Suprapubic skin (tissue), 4 donors: ENCODE measurements at regions not wholly inside any gene's neighbourhood (a gene's known extent, or its start where the extent isn't known, plus 50 kb on each side); places are given as distances from the start of the nearest gene placed in this dataset.
A peak's percentile ranks its signal among the peaks of the same experiment; 100 is the strongest.

Experiments
- DNase-seq, 2 donors: peaks; one replicate each; pipeline ENCODE4 v3.0.0-alpha.2; 2019; ENCODE audit warnings: low spot score in 2 of 2
- H3K27ac ChIP-seq: fragments of 200-600 bp; sonication (generic); one replicate; pipeline ENCODE4 v1.5.1; 2019
- H3K27me3 ChIP-seq: fragments of 200-600 bp; sonication (generic); one replicate; pipeline ENCODE4 v1.5.1; 2019
- H3K36me3 ChIP-seq: fragments of 200-600 bp; sonication (generic); one replicate; pipeline ENCODE4 v1.5.1; 2019
- H3K4me1 ChIP-seq: fragments of 200-600 bp; sonication (generic); one replicate; pipeline ENCODE4 v1.5.1; 2019
- H3K4me3 ChIP-seq: fragments of 200-600 bp; sonication (generic); one replicate; pipeline ENCODE4 v1.5.1; 2019; ENCODE audit warnings: mild to moderate bottlenecking
- H3K9me3 ChIP-seq: fragments of 200-600 bp; sonication (generic); one replicate; pipeline ENCODE4 v1.5.1; 2019
- CTCF ChIP-seq, 2 donors: fragments of 200-600 bp in 1 of 2; fragments of 450-650 bp in 1 of 2; sonication (generic) in 1 of 2; IDR thresholded peaks; one replicate each; pipeline ENCODE4 v1.5.1; 2016 to 2019; ENCODE audit warnings: antibody characterized with exemption in 2 of 2, mild to moderate bottlenecking in 1 of 2, moderate library complexity in 1 of 2
- EP300 ChIP-seq: sonication (generic); formaldehyde crosslinking; IDR thresholded peaks from one replicate; pipeline ENCODE4 v1.6.1; 2017; ENCODE audit warnings: antibody characterized with exemption
- POLR2A ChIP-seq, 2 donors: fragments of 450-650 bp; IDR thresholded peaks; one replicate each; pipeline ENCODE4 v1.6.1; 2017; ENCODE audit warnings: antibody characterized with exemption in 2 of 2, mild to moderate bottlenecking in 2 of 2, moderate library complexity in 2 of 2
- POLR2AphosphoS5 ChIP-seq, 3 donors: sonication (generic); formaldehyde crosslinking; IDR thresholded peaks; one replicate each; pipeline ENCODE4 v1.6.1; 2017; ENCODE audit warnings: antibody characterized with exemption in 3 of 3
- WGBS: methylation state at CpG from one replicate; pipeline ENCODE4 v1.1.5; 2018; 5-methylcytosine and 5-hydroxymethylcytosine counted together

GRCh38 chr10:52895059-52895458 lies 122.5 kb upstream of the MBL2 start:
- Histone ChIP-seq H3K36me3 (no peaks in the 10 kb centered on the region), H3K27ac (no peak overlapping the region), H3K9me3 (no peaks in the 10 kb centered on the region), H3K4me3 (no peak overlapping the region), H3K4me1 (no peaks in the 10 kb centered on the region), H3K27me3 (no peaks in the 10 kb centered on the region)
- TF ChIP-seq EP300 (no peak), POLR2AphosphoS5 (IDR thresholded peaks at IDR 0.05) (no peak), CTCF (IDR thresholded peaks at IDR 0.05) (no peak), POLR2A (IDR thresholded peaks at IDR 0.05) (no peak)
- DNase-seq: no peak

GRCh38 chr10:52890281-52890680 lies 117.7 kb upstream of the MBL2 start:
- no peak for DNase-seq
- no peak overlapping the region for H3K4me3 ChIP-seq
- no peaks in the 10 kb centered on the region for H3K4me1 ChIP-seq
- no peak for TF ChIP-seq POLR2A (IDR thresholded peaks at IDR 0.05)
- TF ChIP-seq CTCF (IDR thresholded peaks at IDR 0.05): no peak
- no peak for TF ChIP-seq POLR2AphosphoS5 (IDR thresholded peaks at IDR 0.05)
- no peak for TF ChIP-seq EP300
- H3K36me3 ChIP-seq: no peaks in the 10 kb centered on the region
- peaks cover 3% of the 10 kb centered on the region for H3K27me3 ChIP-seq
- no peak overlapping the region for H3K27ac ChIP-seq
- WGBS: 100% methylated on average over 3 of the region's 17 CpGs
- H3K9me3 ChIP-seq: no peaks in the 10 kb centered on the region

DNA sequence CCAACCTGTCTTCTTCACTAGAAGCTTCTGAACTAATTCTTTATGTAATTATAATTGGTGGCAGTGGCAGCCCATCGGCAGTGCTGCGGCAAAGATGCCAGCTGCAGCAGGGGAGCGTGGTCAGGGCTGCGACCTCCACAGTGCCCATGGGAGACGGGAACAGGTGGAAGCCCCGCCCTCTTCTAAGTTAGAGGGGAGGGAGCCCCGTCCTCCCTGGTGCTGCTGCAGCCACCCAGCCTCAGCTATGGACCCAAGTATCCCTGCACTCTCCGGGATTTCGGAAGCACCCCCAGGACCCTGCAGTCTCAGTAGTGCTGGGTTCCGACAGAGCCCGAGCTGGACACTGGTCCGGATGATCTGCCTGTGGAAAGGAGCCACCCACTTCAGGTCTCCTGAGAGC lies 117.0 kb upstream of the MBL2 start:
- 92% methylated on average over 12 of the region's 12 CpGs for WGBS

DNA sequence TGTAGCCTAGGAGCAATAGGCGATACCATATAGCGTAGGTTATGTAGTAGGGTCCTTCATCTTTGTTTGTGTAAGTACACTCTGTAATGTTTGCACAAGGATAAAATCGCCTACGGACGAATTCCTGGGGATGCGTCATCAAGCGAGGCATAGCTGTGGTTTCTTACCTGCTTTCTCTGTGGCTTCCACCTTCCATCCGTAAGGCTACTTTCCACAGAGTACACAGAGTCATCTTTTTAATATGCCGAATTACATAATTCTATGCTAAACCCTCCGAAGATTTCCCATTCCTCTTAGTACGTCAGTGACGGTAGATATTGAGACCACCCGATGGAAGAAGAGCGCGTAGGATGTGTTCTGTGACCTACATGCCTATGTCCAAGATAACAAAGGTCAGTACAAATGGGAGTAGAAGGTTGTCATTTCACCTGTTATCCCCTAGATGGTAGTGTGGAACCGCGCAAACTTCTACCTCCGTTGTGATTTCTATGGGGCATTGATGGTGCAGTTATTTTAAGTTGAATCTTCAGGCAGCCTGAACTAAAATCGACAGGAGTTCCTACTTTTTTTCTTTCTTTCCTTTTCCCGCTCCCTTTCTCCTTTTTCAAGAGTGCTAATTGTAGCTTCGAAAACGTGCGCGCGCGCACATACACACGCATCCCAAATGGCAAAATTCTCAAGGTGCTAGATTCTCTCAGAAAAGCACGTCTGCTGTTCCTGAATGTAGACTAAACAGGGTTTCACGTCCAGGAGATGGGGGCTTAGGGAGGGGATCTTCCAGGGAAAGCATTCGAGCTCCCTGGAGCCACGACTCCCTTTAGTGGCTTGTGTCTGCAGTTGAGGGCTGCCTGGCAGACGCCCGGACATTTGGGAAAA lies 111.7 kb upstream of the MBL2 start:
- DNase-seq: no peak
- peak in 1 of 2 donors; percentile 58 for TF ChIP-seq CTCF (IDR thresholded peaks at IDR 0.05)
- TF ChIP-seq POLR2A (IDR thresholded peaks at IDR 0.05): no peak
- no peak overlapping the region for H3K27ac ChIP-seq

More for the DNA sequence above, 117.0 kb upstream of the MBL2 start:
- no peak overlapping the region for H3K4me3 ChIP-seq
- no peak overlapping the region for H3K27ac ChIP-seq
- no peaks in the 10 kb centered on the region for H3K36me3 ChIP-seq
- no peak for TF ChIP-seq CTCF (IDR thresholded peaks at IDR 0.05)
- no peak for TF ChIP-seq EP300
- TF ChIP-seq POLR2AphosphoS5 (IDR thresholded peaks at IDR 0.05): no peak
- TF ChIP-seq POLR2A (IDR thresholded peaks at IDR 0.05): no peak
- no peaks in the 10 kb centered on the region for H3K9me3 ChIP-seq
- H3K27me3 ChIP-seq: peaks cover 3% of the 10 kb centered on the region
- DNase-seq: no peak
- no peaks in the 10 kb centered on the region for H3K4me1 ChIP-seq

DNA sequence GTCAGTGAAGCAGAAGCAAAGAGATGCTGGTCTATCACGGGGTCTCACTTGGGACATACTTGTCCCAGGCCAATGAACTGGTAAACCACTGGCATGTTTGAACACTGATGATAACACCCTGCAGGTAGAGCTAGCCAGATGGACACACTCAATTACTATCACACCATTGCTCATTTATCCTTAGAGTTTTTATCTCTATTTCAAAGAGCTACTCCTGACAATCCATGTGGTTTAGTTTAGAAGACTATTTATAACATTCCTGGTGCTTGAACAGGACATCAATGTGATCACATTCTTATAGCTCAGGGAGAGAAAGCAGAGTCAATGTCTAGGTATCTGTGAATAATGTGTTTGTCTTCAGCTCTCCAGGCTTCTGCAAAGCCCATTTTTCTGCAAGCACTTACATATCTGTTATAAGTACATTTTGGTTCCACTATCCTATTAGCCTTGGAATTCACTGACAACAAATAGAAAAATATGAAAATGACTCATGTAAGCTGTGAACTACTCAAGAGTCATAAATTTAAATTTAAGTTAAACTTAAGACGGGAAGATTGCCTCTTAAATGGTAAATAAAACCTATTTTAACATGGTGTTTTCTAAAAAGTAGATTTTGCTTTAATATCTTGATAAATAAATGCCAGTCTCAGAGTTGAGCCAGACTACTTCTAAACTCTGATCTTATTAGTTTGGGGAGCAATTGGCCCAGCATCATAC lies 106.7 kb upstream of the MBL2 start:
- DNase-seq: no peak
- no peak for TF ChIP-seq POLR2AphosphoS5 (IDR thresholded peaks at IDR 0.05)
- no peaks in the 10 kb centered on the region for H3K27me3 ChIP-seq
- H3K4me3 ChIP-seq: no peak overlapping the region
- no peaks in the 10 kb centered on the region for H3K9me3 ChIP-seq
- WGBS: 46% methylated on average over 2 of the region's 2 CpGs
- no peak overlapping the region for H3K27ac ChIP-seq
- no peaks in the 10 kb centered on the region for H3K36me3 ChIP-seq
- no peaks in the 10 kb centered on the region for H3K4me1 ChIP-seq

More for the DNA sequence above, 111.7 kb upstream of the MBL2 start:
- no peaks in the 10 kb centered on the region for H3K4me1 ChIP-seq
- no peak overlapping the region for H3K4me3 ChIP-seq
- WGBS: 29% methylated on average over 33 of the region's 33 CpGs
- H3K36me3 ChIP-seq: no peaks in the 10 kb centered on the region
- H3K27me3 ChIP-seq: no peaks in the 10 kb centered on the region
- no peaks in the 10 kb centered on the region for H3K9me3 ChIP-seq
